ENCODE measurements at regions not wholly inside any gene's neighbourhood (a gene's known extent, or its start where the extent isn't known, plus 50 kb on each side); places are given as distances from the start of the nearest gene placed in this dataset.

DNA sequence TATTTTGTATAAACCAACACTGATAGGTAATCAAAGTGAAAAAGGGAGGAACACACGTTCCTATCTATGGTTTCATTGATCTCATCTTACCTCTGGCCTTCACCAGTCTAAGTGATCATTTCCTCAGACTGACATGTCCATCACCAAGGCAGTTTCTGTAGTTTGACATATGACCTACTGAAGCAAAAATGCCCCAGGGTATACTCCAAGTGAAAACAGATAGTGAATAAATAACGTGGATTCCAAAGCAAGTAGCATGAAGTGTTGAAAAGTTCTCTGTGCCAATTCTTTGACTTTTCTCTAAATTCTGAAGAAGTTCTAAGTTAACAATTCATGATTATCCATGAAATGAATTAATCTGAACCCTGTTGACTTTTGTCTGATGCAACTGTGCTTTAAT lies 334.2 kb upstream of the SGCG start:
- WGBS (ENCODE audit: extremely low coverage, insufficient read length, low lambda C conversion rate) = no CpG with 5 or more reads among the region's 2 CpGs
- Histone ChIP-seq H2AK5ac (ENCODE audit: insufficient read length, low read length) (no peak overlapping the region), H3K56ac (ENCODE audit: insufficient read length, low read depth, low read length) (no peak overlapping the region), H2BK15ac (ENCODE audit: low read depth, low read length) (no peak overlapping the region), H3K4ac (ENCODE audit: low read depth, low read length) (no peak overlapping the region), H4K20me1 (ENCODE audit: control insufficient read depth, insufficient read depth, insufficient read length) (no peaks in the 10 kb centered on the region), H3K23ac (ENCODE audit: insufficient read length, low read depth, low read length) (no peak overlapping the region), H3K14ac (ENCODE audit: insufficient read depth, low read length) (no peak overlapping the region), H4K5ac (ENCODE audit: insufficient read length, low read depth, low read length) (no peak overlapping the region), H2BK120ac (ENCODE audit: low read depth, low read length, poor library complexity, severe bottlenecking) (no peak overlapping the region), H3T11ph (ENCODE audit: low read length) (no peak overlapping the region), H3K9me3 (ENCODE audit: control insufficient read depth, low read depth, low read length) (no peaks in the 10 kb centered on the region), H2BK20ac (ENCODE audit: low read depth, low read length, poor library complexity, severe bottlenecking) (no peak overlapping the region), H3K27me3 (ENCODE audit: insufficient read depth, low read length) (no peaks in the 10 kb centered on the region), H2BK5ac (ENCODE audit: insufficient read length, low read length) (no peak overlapping the region), H3K18ac (ENCODE audit: insufficient read length, low read depth, low read length) (no peak overlapping the region), H2AFZ (ENCODE audit: low read length) (no peak overlapping the region), H3K23me2 (ENCODE audit: insufficient read length, low read depth, low read length, poor library complexity, severe bottlenecking) (no peaks in the 10 kb centered on the region), H2BK12ac (ENCODE audit: insufficient read length, low read depth, low read length) (no peak overlapping the region), H3K9ac (ENCODE audit: extremely low read depth, insufficient read length, low read length) (no peak overlapping the region), H3K4me1 (ENCODE audit: insufficient read depth, low read length) (no peaks in the 10 kb centered on the region), H4K8ac (replicated peaks; ENCODE audit: insufficient read length, low read depth, low read length) (no peak overlapping the region), H3K79me1 (ENCODE audit: insufficient read depth, low read depth, low read length, poor library complexity, severe bottlenecking) (no peaks in the 10 kb centered on the region), H3K27ac (ENCODE audit: insufficient read length, low read depth, low read length) (no peak overlapping the region), H3K79me2 (ENCODE audit: insufficient read depth, low read length) (no peaks in the 10 kb centered on the region), H3K4me2 (ENCODE audit: insufficient read depth, insufficient read length, low read length) (no peak overlapping the region), H4K91ac (ENCODE audit: insufficient read length, low read depth, low read length) (no peak overlapping the region)
- Mint-ChIP-seq H3K4me1 (peaks cover 10 to 11% of the 10 kb centered on the region in 2 experiments), H3K27ac (no peak overlapping the region), H3K9me3 (no peaks in the 10 kb centered on the region), H3K36me3 (ENCODE audit: insufficient read depth in 1 of 3, low read depth in 3 of 3) (no peaks in the 10 kb centered on the region), H3K4me3 (no peak overlapping the region), H3K27me3 (ENCODE audit: low read depth) (no peaks in the 10 kb centered on the region; the same call in 1 of the 2 replicates)
- DNase-seq = no peak
- TF ChIP-seq, protein P1, sequence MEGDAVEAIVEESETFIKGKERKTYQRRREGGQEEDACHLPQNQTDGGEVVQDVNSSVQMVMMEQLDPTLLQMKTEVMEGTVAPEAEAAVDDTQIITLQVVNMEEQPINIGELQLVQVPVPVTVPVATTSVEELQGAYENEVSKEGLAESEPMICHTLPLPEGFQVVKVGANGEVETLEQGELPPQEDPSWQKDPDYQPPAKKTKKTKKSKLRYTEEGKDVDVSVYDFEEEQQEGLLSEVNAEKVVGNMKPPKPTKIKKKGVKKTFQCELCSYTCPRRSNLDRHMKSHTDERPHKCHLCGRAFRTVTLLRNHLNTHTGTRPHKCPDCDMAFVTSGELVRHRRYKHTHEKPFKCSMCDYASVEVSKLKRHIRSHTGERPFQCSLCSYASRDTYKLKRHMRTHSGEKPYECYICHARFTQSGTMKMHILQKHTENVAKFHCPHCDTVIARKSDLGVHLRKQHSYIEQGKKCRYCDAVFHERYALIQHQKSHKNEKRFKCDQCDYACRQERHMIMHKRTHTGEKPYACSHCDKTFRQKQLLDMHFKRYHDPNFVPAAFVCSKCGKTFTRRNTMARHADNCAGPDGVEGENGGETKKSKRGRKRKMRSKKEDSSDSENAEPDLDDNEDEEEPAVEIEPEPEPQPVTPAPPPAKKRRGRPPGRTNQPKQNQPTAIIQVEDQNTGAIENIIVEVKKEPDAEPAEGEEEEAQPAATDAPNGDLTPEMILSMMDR (conservative IDR thresholded peaks at IDR 0.05) = no peak
